Activated CD4-positive, alpha-beta T cell treated with anti-CD3 and anti-CD28 coated beads, Interleukin-2, amount 50 U/mL, for 4 hours (primary cell): ENCODE measurements at regions not wholly inside any gene's neighbourhood (a gene's known extent, or its start where the extent isn't known, plus 50 kb on each side); places are given as distances from the start of the nearest gene placed in this dataset.
"Not testable (repeated sequence)": the region's sequence is repeated elsewhere in the genome, so short reads cannot be mapped to it uniquely, and the experiment has no call there.

Experiments
- DNase-seq, 2 experiments: peaks; one replicate each; pipeline ENCODE4 v3.0.0-alpha.2; 2020

DNA sequence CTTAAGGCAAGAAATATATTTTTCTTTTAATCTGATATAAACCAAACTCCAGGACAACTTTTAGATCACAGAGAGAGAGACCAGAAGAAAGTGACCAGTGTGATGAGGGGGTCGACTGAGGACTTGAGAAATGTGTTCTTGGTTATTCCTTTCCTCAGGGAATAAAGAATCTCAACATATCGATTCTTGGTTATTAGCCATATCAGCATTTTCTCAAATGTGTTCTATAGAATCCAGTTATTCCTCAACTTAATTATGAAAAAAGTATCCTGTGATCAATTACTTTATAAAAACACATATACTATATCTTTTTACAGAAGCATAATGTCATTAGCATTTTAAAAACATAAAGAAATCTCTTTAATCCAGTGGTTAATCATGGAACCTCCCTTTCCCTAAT lies 222.1 kb upstream of the FAM3C start:
- DNase-seq: no peak

DNA sequence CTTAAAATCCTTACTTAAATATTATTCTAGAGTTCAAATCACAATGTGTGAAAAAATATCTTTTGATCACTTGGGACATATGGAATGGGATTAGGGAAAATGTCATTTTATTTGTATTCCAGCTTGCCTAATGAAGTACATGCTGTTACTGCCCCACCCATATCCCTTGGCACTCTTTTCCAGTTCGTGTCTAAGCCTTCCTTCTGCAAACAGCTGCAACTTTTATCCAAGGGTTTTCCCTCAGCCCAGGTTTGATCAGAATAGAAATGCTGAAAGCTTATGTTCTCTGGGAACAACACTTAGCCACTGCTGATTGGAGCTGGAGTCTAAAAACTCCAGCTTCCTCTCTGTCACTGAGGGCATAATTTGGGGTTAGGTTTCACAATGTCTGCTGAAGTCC lies 214.1 kb upstream of the FAM3C start:
- no peak for DNase-seq

DNA sequence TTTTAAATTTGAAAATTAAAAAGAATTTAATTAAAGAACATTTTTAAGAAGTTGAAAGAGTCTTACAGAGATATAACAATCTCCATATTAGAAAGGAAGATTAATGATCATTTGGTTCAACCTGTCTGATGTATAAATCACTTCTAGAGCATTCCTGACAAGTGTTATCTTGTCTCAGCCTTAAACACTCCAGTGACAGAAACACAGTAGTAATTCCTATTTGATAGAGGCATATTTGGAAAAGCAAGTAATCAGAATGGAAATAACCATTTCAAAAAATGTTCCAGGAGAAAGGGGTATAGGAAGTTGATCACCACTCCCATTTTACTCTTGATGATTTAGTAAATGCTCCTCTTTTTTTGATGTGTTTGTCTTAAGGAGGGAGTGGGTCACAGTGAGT lies 213.1 kb upstream of the FAM3C start:
- DNase-seq: no peak

DNA sequence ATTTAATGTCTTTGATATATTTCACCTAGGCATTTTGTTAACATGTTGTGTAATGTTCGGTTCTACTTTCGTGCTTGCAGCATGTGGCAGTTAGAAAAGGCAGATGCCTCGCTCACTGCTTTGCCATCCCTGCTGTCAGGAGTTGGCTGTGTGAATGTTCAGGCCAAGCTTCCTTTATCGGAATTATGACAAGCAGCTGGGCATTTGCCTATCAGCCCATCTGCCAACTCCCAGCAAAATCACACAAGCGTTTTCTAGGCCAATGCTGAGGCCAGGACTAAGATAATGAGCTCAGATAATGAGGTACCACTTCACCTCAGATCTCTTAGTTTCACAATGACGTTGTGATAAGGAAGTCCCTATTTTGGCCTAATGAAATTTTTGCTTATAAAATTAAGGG lies 212.7 kb upstream of the FAM3C start:
- no peak for DNase-seq

DNA sequence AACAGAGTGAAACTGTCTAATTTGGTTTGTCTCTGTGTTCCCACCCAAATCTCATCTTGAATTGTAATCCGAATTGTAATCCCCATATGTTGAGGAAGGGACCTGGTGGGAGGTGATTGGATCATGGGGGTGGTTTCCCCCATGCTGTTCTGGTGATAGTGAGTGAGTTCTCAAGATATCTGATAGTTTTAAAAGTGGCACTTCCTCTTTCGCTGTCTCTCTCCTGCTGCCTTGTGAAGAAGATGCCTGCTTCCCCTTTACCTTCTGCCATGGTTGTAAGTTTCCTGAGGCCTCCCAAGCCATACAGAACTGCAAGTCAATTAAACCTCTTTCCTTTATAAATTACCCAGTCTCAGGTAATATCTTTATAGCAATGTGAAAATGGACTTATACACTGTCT lies 212.1 kb upstream of the FAM3C start:
- not testable (repeated sequence) for DNase-seq

DNA sequence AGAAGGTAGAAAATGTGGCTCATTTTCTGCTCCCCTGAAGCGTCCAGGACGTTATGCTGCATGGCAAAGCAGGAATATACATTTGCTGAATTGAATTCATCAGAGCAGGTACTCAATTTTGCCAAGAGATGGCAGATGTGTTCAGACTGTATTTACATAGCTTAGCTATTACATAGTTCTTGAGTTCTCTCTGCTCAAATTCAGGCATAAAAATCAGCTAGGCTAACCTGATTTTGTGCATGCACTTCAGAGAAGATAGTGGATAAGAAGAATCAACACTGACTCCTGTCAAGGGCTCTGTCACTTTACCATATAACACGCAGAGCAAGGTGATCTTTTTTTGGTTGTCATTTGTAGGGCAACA lies 209.2 kb upstream of the FAM3C start:
- DNase-seq: no peak

DNA sequence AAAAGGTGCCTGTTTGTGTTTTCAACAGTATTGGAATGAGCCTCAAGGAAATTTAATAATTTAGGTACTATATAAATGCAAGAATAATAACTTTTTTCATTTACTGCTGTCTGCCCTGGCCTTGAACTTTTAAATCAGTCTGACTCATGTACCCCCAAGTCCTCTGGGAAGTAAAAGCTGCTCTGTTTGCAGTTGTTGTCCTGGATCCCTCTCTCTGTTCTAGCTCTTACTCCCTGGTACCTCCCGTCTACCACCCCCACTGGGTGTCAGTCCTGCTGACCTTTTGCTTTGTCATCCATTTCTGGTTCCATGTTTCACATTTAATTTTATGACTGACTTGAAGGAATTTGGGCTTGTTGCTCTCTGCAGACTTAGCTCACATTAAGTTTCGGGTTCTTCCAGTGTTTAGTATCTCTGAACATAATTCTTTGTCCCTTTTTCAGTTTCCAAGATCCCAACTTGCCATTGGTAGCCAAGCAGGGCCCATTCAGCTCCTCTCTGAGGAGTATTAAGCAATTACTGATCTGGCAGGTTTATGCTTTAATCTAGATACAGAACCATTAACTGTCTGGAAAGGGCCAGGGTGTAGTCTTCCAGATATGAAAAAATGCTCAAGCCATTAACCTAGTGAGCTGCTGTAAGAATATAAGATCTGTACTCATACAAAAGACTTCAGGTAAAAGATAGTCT lies 208.7 kb upstream of the FAM3C start:
- no peak for DNase-seq

DNA sequence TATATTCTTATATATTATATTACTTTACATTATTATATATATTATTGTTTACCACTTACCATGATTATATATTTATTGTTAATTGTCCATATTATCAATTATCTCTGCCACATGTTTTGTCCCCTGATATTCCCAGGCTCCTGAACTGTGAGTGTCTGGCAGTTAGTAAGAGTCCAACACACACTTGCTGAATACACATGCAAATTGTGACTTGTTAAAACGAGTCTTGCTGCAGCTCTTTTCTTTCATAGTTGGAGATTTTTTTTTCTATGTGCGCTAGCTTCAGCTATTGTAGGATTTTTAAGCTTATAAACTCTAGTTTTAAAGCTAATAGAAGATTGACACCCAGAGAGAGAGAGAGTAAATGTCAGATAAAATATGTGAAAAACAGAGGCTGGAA lies 207.8 kb upstream of the FAM3C start:
- no peak for DNase-seq

DNA sequence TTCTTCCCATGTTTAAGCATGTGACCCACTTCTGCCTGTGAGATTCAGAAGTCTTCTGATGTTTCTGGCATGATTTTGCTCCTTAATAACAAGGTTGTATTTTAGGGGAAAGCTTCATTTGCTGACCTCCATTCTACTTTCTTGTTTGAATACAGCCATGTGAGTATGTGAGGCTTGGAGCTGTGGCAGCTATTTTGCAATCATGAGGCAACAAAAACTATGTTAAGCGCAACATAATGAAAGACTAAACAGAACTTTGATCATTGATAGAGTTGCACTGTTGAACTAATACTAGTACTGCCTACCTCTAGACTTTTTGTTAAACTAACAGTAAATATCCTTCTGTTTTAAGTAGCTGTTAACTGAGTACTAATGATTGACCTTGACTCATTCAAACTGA lies 203.8 kb upstream of the FAM3C start:
- no peak for DNase-seq

DNA sequence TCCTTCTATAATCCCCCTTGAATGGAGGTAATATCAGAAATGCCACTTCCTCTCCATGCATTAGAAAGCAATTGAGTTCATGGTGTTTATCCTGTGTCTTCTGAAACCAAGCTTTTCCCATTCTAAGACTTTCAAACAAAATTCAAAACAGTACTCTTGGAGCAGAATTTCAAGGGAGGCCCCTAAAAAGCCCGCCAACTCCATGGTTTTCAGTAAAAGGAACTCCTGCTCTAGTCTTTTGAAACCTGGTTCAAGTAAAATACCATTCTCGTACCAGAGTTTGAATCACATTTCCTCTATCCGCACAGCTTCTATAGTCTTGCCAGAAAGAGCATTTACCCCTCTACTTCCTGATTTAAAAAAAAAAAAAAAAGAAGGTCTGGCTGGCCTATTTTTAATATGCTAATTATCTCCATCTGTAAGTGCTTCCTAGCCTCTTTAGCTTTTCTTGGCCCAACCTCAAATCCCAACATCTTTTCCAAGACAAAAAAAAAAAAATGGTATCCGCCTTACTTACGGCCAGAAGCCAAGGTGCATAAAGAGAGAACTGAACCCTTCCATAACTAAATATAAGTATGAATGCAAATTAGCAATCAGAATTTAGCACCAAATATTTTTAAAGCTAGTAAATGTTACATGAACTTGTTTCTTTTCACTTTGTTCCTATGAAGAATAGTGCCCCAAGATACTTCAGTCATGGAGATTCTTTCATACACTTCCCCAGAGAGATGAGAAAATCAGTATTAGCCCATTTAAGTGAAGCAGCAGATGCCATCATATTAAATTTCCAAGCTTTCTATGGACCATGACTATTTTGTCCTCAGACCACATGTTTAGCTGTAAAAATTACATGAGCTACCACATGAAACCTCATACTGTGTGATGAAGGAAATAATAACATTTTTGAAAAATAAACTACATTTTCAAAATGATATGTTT lies 199.9 kb upstream of the FAM3C start:
- DNase-seq: no peak

DNA sequence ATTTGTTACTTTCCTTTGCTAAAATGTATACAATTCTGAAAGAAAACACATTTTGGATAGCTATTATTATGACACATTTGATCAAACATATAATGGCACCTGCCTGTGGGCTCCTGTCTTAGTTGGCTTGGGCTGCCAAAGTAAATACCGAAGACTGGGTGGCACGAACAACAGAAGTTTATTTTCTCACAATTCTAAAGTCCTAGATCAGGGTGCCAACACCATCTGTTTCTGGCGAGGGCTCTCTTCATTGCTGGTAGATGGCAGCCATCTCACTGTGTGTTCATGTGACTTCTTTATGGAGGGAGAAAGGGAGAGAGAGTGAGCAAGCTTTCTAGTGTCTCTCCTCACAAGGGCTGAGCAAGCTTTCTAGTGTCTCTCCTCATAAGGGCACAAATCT lies 195.8 kb upstream of the FAM3C start:
- DNase-seq: no peak

DNA sequence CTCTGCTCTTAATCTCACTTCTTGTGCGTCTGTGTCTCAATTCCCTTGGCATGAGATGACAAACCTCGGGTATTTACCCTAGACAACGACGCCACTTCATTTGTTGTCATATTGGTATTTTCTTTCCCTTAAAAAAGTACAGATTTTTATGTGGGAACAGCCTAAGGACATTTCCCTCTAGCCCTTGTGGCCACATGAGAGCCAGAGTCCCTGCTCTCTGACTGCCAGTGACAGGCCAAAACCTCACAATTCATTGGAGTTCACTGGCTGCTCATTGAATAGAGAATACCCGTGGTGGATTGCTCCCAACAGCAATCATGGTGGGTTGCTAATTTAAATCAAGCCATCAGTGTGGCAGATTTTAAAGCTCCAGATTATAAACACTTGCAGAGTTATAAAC lies 191.3 kb upstream of the FAM3C start:
- no peak for DNase-seq

DNA sequence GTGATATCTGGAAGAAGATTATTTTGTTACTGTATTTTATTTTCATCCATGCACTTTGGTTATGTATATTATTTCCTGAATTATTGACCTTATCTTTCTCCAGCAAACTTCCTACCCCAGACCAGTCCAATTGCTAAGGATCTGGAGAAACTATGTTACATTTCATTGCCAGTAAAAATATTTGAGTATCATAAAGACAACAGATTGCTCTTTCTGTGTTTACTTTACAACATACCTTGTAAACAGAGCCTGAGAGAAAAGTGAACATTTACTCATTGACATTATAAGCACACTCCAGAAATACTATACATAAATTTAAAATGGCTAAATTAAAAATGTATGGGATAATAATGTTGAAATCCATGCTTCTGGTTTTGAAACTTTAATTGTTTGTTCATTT lies 186.2 kb upstream of the FAM3C start:
- no peak for DNase-seq

DNA sequence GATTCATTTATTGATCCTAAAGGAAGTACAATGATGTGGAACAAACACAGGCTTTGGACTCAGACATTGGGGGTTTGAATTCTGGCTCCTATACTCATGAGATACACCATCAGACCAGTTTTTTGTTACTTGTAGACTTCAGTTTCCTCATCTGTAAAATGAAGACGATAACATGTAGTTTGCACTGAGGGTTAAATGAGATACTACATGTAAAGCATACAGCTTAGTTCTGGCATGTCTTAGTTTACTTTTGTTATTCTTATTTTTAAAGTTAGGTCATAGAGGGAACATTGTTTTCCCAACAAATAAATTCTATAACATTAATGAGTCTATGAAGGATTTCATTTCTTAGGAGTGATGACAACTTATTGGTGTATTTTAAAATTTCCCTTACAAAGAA lies 183.5 kb upstream of the FAM3C start:
- DNase-seq: no peak

DNA sequence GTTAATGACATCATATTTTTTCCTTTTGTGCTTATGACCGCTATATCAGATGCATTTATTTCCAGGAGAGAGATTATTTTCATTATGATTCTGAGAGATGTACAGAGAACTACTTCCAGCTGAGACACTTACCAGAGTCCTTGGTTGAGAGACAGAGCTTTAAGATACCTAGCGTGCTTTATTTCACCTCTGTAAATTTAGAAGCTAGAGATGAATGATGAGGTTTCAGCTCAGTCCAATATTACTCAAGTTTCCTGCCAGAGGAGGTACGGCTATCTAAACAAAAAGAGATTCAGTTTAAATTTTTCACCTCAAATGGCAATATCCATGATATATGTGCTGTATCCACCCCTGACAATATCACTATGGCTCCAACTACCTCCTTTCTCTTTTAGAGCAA lies 182.6 kb upstream of the FAM3C start:
- no peak for DNase-seq

DNA sequence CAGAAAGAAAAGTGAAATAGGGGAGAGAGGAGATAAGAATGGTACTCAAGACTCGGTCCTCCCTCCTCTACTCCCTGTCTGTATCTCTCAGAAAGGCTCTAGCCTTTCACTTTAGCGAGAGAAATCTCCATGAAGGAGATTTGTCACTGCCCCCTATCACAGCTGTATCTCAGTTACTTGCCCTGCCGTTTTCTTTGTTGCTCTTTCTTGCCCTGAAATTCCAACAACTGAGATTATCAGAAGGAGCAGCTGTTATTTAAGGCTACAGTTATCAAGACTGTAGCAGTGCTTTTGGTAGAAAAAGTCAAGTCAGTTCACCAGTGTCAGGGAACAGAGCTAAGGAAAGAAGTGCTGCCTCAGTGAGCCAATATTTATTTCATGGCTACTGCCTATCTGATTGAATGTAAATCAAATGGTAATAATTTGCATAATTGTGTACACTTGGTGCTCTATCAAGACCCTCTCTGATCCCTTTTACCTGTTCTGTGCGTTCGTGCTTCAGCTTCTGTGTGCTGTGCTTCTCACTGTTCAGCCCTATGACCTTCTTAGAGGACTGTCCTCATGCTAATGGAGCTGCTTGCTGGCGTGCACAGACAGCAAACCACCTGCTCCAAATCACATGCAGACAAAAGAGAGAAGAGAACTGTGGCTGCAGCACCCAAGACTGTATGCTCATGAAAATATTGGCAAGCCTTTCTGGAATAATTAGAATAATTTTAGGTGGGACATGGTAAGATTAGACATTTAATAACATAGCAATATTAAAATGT lies 180.2 kb upstream of the FAM3C start:
- DNase-seq: no peak

DNA sequence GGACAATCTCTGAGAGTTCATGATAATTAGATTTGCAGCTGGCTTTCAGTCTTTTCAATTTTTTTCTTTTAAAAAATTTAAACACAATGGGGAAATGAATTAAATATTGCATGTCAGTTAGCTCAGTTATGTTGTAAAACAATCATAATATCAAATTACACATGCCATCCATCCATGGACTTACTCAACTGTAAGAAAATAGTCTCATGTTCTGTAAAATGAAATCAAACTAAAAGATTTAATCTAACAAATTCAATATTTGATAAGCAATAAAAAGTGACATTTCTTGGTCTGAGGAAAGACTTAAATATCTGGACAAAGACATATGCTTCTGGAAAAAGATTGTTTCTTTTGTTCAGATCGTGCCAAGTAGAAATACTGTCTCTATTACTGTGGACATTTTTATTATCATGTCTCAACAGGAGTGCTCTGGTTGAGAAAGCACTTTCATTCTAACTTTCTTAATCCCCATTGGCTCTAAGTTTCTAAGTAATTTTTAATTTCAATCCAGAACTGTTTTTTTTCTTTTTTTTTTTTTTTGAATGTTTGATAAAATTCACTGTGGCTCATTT lies 179.2 kb upstream of the FAM3C start:
- no peak for DNase-seq

DNA sequence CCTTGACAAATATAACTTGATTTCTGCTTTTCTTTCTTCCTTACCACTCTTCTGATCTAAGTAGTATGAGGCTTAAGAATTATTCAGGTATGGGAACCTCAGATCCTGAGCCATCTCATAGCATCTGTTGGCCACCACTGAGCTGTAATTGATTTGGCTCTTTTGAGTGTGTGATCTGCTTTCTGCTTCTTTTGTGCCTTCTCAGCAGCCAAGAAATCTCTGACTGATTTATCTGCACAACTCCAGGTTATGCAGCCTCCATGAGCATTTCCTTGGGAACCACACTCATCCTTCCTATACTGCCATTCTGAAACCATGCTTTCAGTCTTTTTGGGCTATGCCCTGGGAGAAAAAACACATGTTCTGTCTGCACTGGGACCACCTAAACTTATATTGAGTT lies 178.0 kb upstream of the FAM3C start:
- no peak for DNase-seq

DNA sequence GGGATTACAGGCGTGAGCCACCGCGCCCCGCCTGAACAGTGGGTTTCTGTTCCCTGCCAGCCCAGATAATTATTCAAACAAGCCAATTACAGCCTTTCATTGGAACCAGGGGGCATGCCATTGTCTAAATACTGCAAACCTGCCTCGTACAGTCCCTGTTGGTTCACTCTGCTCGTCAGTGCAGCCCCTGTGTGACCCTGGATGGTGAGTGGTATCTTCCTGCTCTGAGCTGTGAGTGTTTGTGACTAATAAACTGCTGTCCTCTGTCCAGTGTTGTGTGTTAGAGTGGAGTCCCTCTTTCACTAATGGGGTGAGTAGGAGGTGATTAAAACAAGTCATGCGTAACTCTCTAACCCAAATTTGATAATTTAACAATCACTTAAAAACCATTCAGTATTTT lies 176.5 kb upstream of the FAM3C start:
- DNase-seq: no peak

DNA sequence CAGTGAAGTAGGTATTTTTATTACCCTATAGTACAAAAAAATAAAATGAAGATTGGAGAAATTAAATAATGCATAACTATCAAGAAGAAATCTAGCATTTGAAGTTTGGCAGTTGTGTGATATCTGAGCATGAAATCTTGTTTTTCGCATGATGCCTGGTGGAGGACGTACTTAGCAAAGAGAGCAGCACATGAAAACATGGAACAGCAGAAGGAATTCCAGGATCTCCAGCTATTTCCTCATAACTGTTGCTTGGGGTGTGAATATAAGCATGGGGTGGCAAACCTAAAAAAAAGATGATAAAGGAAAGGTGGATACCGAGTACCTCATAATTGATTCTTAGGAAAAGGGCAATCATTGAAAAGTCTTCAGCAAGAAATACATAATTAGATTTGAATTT lies 174.3 kb upstream of the FAM3C start:
- no peak for DNase-seq

DNA sequence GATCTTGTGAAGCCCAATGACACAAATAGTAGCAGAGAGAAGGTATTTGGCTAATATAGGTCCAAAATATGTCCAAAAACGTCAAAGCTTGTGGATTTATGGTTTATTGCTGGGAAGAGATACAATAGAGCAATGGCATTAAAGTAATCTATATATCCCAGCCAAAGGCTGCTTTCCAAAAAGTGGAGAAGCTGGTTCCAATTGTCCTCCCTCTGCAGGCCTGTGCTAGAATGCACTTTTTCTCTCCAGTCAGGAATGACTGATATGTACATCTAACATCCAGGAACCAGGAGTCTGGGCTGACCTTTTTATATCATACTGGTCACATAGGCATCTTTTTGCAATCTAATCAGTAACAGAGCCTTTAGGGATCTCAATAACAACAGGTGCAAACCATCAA lies 167.1 kb upstream of the FAM3C start:
- DNase-seq: no peak

DNA sequence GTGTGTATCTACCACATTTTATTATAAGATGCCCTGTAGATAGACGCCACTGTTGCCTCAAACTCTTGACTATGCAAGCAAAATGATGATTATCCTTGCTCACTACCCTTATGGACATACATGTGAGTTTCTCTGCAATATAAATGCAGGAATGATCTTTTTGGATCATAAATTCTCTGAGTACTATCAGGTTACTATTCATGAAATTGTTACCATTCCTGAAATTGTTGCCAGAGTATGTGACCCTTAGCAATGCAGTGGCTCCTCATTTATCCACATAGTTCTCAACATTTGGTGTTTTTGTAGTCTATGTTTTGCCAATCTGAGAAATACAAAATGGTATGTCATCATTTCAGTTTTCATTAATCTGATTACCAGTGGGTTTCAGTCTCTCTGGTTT lies 166.2 kb upstream of the FAM3C start:
- DNase-seq: no peak

DNA sequence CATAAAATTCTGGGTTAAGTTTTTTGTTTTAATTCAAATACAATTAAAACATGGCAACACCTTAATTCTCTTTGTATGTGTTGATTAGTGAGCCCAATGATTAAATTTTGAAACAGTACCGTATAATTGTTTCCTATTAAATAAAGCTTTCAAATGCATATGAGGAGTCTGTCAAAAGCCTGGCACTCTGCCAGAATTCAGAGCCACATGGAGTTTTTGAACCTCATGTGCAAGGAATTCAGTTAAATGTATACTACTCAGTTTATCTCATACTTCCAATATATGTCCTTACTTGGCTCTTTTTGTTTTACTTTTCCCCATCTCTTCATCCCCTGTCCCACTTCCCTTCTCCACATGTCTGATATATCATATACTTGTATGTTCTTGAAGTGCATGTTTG lies 165.6 kb upstream of the FAM3C start:
- no peak for DNase-seq
